Cardiac septum (tissue), 1 donor: ENCODE measurements at regions not wholly inside any gene's neighbourhood (a gene's known extent, or its start where the extent isn't known, plus 50 kb on each side); places are given as distances from the start of the nearest gene placed in this dataset.
"Not testable (repeated sequence)": the region's sequence is repeated elsewhere in the genome, so short reads cannot be mapped to it uniquely, and the experiment has no call there.

Experiments used
- DNase-seq: peaks from one replicate; pipeline ENCODE4 v3.0.0-alpha.2; 2020; ENCODE audit warnings: low spot score
- intact Hi-C: fragments of 100-400 bp; cut with DNase I; formaldehyde crosslinking; loops from one replicate; pipeline ENCODE4 v1.14.0; 2022
- donor health status: DM: no; HTN: no; CAD: no.

DNA sequence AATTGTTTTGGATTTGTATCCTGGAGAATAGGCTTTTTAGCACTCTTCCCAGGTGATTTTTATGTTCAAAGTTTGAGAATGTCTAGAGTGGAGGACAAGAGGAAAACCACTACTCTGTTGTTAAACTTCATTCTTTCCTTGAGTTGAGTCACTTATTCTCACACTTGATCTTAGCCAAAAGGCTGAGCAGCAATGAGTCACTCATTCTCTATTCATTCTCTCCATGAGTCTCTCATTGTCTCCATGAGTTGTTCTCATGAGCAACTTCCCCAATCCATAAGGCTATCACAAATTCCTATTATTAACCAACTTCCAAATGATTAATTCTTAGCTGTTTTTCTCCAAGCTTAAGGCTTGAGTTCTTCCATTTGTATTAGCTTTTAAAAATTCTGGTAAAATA lies 1393.3 kb downstream of the CDH8 start:
- DNase-seq: no peak
- intact Hi-C loops: no loop called here

DNA sequence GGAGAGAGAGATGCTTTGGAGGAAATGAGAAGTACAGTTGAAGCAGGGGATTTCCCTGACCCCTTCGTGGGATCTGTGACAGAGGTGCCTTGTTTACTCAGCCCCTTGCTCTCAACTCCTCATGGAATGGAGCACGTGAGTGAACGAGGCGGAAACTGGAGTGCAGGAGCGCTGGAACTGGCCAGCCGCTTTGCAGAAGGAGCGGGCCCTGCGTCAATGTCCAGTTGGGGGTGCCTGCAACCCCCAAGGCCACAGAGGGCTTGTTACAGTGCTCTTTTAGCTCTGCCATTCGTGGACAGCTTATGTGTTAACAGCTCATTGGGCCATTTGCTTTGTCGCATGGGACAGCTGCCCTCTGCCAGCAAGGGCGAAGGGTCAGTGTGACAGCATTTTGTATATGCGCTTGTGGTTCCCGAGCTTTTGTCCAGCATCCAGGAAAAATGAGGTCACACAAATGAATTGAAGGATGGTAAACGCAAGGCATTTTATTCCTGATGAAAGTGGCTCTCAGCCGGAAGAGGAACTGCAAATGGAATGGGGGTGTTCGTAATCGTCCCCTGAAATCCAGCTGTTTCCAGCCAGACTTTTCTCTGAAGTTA lies 1395.1 kb downstream of the CDH8 start:
- no peak for DNase-seq
- intact Hi-C loops: no loop called here

DNA sequence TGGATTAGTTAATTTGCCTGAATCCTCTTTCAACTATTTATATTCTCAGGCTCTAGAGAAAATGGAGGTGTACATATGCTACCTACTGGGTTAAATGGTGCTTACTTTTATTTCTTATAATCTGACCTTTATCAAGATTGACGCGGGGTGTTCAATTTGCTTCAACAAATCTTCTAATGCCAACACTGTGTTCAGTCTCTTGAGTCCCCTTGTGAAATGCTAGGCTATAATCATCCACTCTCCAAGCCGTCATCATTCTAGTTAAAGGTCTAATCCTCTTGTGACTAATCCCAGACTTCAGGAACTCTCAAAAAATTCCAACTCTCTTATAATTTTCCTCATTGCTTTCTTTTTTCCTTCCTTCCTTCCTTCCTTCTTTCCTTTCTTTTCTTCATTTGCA lies 1396.2 kb downstream of the CDH8 start:
- DNase-seq: no peak
- intact Hi-C loops: no loop called here

DNA sequence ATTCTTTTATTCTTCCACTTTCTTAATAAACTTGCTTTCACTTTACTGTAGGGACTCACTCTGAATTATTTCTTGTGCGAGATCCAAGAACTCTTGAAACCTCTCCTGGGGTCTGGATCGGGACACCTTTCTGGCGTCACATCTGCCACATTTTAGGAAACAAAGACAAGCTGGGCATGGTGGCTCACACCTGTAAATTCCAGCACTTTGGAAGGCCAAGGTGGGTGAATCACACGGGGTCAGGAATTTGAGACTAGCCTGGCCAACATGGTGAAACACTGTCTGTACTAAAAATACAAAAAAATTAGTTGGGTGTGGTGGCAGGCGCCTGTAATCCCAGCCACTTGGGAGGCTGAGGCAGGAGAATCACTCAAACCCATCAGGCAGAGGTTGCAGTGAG lies 1399.6 kb downstream of the CDH8 start:
- intact Hi-C loops, DNase-seq: not testable (repeated sequence)

DNA sequence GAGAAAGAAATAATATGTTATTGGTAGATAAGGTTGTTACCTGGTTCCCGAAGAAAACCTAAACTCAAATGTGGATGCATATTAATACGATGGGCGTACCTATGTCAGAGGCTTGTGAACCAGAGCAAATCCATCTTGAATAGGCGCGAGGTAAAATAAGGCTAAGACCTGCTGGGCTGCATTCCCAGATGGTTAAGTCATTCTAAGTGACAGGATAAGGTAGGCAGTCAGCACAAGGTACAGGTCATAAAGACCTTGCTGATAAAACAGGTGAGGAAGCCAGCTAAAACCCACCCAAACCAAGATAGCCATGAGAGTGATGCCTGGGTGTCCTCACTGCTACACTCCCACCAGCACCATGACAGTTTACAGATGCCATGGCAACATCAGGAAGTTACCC lies 1400.1 kb downstream of the CDH8 start:
- no peak for DNase-seq
- intact Hi-C loops: no loop called here

DNA sequence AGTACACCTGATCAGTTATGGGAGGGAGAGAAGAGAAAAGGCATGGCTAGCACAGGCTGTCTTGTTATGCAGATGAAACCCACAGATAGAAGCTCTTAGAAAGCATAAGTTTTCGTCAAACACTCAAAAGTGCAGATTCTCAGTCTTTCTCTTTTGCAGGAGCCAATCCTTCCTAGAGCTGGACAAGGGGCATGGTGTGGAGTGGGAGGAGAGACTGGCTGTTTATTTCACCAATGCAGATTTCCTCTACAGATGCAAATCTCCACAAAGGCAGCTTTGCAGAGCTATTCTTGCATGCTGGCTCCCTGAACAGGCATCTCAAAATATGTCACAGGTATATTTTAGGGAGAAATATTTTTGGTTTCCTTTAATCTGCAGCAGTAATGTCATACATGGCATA lies 1400.7 kb downstream of the CDH8 start:
- DNase-seq: no peak
- intact Hi-C loops: no loop called here

DNA sequence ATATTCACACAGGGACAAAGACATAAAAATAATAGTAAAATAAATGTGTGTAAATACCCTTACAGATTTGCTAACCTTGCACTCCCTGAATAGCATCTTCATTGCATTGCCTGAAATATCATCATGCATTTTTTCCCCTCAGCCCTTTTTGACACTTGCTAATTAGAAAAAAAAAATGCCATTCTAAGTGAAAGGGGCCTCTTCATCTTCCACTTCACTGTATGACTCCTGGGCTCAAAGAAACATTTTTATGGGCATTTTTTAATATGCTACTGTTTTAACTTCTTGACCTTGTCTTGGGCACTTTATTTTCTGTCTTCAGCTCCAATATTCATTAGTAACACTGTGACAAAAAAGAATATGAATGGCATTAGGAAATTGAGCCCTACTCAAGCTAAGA lies 1424.4 kb downstream of the CDH8 start:
- no peak for DNase-seq
- intact Hi-C loops: no loop called here

DNA sequence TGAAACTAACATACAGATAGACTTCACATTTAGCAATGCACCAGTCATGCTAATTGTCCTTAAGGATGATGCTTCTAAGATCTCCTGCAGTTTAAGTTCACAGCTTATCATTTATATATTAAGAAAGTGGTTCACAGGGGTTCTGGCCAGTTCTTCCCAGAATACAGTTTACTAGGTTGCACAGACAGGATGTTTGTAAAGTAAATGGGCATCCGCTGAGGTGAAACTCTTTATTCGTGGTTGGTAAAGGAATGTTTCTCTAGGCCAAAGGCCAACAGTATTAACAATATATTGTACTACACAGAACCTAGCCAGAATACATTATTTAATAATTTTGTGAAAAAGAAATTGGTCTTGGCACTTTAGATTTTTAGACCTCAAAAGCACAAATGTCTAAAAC lies 1427.3 kb downstream of the CDH8 start:
- intact Hi-C loops: no loop called here
- DNase-seq: no peak

DNA sequence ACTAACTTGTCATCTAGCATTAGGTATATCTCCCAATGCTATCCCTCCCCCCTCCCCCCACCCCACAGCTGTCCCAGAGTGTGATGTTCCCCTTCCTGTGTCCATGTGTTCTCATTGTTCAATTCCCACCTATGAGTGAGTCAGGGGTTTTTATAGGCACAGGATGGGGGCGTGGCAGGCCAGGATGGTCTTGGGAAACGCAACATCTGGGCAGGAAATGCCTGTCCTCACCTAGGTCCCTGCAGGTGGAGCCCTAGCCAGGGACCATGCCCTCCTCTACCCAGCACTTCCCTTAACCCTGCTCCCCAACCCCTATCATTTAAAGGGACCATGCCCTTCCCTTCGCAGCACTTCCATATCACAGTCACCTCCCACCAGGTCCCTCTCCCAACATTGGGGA lies 1430.6 kb downstream of the CDH8 start:
- DNase-seq, intact Hi-C loops: not testable (repeated sequence)

DNA sequence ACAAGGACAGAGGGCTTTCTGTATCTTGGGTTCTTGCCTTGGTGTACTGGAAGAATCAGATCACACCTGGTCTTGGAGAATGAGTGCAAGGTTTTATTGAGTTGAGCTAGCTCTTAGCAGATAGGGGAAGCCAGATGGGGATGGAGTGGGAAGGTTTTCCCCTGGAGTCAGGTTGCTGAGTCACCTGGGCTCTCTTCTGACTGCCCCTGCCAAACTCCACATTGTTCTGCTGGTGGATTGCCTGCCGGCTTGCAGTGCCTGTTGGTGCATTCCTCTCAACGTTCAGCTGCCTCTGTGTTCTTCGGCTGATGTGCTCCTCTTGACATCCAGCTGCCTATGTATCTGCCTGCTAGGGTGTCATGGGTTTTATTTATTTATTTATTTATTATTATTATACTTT lies 1431.1 kb downstream of the CDH8 start:
- DNase-seq: no peak
- intact Hi-C loops: no loop called here

DNA sequence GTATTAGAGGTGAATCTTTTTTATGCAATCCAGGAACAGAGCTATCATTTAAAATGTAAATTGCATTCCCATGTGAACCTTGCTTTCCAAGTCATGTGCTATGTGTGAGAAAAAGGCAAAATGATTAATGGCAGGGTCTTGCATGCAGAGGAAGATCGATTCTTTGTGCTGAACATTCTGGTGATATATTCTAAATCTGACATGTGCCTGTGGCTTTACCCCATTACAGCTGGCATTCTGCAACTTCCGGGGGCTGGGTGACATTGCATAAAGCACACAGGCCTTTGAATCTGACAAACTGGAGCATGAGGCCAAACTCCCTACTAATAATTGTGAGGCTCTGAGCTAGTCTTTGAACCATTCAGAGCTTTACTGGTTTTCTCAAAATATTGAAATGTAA lies 1449.7 kb downstream of the CDH8 start:
- no peak for DNase-seq
- intact Hi-C loops: no loop called here

DNA sequence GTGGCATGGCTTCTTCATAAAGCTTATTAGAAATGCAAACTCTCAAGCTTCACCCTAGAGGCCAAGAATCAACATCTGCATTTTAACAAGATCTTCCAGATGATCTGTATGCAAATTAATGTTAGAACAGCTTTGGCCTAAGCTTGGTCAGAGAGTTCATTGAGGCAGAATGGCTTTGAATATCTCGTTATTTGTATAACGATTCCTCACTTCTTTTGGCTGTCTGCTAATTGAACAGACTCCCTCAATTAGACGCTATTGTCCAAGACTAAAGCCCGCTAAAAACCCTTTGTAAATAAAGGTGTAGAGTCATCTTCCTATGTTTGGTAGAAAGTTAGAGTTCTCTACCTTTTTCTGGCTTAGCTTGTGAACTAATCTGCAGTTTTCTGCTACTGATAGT lies 1453.7 kb downstream of the CDH8 start:
- intact Hi-C loops: no loop called here
- DNase-seq: no peak

DNA sequence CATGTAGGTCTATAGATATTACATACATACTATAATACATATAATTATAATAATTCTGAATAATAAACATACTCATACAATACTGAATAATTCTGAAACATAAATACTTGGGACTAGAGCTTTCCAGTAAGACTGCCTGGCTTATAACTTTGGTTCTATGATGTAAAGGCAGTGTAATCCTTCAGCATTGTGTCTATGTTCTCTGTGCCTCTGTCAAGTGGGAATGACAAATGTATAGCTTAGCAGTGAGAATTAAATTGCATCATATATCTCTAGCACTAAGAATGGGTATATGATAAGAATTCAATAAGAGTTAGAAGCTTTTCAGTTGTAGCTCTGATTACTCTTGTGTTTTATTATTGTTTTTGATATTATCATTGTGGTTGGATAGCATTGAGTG lies 1469.3 kb downstream of the CDH8 start:
- intact Hi-C loops: no loop called here

DNA sequence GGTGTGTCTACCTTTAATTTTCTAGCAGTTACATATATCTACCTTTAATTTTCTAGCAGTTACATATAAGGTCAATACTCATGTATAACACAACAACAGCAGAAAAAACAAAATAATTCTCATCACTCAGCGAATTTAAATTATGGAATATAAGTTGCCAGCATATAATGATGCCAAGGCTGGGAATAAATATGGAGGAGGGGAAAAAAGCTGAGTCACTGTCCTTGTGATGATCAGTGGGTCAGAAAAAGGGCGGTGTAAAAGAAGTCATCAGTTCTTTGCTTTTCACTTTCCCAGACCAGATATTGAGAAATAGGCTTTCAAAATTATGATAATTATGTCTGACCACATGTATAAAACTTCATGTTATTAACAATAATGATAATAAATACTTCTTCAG lies 1471.7 kb downstream of the CDH8 start:
- intact Hi-C loops: no loop called here
- no peak for DNase-seq

More for the DNA sequence above, 1469.3 kb downstream of the CDH8 start:
- DNase-seq: no peak

DNA sequence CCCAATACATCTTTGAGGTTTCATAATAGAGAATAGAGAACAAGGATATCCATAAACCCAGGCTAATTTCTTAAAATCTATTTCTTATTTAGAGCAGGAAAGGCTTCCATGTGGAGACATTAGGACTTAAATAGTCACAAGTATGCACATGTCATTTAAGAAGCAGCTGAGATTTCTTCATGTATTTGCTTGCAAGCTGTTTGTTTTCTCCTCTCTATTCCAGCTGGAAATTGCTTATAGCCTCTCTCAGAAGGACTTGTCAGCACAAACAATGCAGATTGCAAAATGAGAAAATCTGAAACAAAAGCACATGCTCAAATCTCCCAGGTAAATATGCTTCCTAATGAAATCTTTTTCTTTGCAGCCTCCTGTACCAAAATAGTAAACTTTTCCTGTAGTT lies 1473.1 kb downstream of the CDH8 start:
- DNase-seq: no peak
- intact Hi-C loops: no loop called here

DNA sequence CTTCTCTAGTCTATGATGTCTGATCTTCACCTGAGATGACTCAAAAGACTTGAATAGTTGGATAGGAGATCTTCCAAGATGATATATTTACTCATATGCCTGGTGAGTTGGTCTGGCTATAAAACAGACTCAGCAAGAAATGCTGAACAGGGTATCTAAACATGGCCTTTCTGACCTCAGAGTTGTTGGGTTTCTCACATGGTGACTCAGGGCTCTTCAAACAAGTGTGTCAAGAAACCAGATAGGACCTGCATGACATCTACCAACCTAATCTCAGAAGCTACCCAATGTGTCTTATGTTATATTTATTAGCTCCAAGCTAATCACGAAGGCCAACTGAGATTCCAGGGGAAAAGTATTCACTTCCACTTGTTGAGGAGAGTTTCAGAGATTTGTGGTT lies 1477.3 kb downstream of the CDH8 start:
- intact Hi-C loops: no loop called here

DNA sequence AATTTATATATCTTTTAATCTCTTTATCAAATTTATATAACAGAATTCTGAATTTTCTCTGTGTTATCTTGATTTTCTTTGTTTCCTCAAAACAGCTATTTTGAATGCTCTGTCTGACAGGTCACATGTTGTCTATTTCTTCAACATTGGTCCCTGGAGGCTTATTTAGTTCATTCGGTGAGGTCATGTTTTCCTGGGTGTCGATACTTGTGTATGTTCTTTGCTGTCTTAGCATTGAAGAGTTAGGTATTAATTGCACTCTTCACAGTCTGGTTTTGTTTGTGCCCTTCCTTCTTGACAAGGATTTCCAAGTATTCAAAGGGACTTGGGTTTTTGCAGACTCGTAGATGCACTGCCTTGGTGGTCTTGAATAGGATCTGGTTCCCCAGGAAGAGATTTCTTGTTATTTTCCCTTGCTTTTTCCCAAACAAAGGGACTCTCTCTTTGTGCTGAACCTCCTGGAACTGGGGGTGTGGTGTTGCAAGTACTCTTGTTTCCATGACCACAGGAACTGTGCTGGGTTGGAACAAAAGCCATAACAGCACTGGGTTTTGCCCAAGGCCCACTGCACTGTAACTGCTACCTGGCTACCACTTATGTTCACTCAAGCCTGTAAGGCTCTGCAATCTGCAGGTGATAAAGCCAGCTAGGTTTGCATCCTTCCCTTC lies 1483.0 kb downstream of the CDH8 start:
- DNase-seq: no peak
- intact Hi-C loops: no loop called here

More for the DNA sequence above, 1477.3 kb downstream of the CDH8 start:
- DNase-seq: no peak

DNA sequence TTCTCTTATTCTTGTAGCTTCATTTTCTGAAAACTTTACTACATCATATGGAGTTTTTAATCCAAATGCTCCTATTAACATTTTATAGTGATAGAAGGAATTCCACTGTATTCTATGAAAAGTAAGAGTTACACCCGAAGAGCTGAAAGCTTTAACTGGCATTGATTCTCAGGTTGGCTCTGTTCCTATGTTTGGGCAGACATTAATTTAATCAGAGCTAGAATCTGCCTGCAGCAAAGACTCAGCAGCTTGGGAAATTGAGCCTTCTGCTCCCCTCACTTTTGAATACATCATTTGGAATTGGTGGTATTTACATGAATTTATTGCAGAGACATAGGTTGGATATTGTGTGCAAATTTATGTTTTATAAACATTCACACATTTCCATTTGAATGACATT lies 1494.7 kb downstream of the CDH8 start:
- intact Hi-C loops: no loop called here
- no peak for DNase-seq

DNA sequence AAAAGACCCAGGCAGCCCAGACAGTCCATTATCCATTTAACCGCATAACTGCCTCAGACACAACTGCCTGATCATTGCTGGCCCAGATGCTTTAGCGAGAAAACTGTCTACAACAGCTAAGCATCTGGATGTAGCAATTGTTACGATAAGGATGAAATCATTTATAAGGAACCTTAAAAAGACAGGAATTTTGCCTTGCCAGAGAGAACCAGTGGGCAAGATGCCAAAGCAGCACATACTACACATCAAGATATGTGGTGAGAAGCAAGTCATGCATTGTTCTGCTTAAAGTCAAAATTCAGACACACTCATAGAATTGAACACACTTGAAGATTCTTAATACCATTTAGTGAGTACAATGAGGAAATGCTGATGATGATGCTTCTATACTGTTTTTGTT lies 1525.3 kb downstream of the CDH8 start:
- intact Hi-C loops: no loop called here
- no peak for DNase-seq

DNA sequence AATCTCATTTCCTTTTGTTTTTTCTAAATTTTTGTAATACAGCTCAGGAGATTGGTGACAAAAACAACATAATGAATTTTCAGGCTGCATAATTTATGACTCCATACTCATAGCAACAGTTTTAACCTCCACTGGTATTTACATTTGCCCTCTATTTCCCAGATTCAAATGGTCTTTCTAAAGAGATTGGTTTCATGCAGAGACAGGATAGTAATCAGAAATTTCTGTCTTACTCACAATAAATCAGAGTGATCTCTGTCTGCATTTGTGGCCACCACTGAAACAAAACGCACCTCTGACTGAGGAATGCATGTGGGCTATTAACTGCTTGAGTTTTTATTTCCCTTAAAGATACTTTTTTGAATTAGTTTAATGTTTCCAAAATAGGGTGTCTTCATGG lies 1526.0 kb downstream of the CDH8 start:
- intact Hi-C loops: no loop called here
- DNase-seq: no peak

DNA sequence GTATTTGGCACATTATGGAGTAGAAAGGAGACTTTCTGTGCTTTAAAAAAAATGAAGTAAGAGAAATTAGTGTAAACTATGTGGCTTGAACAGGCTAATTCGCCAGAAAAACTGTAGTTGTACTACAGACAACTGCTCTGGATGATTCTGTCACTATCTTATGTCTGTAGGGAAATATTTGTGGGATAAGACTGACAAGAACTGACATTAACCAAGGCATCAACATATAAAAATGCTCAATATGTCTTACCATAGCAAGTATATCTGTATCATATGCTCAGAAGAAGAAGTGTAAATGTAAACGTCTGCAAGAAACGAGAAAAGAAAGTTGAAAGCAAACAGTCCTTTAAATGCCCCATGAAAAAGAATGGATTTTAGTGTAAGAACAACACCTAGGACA lies 1545.0 kb downstream of the CDH8 start:
- intact Hi-C loops: no loop called here
- no peak for DNase-seq
